ENCODE measurements at regions not wholly inside any gene's neighbourhood (a gene's known extent, or its start where the extent isn't known, plus 50 kb on each side); places are given as distances from the start of the nearest gene placed in this dataset.

DNA sequence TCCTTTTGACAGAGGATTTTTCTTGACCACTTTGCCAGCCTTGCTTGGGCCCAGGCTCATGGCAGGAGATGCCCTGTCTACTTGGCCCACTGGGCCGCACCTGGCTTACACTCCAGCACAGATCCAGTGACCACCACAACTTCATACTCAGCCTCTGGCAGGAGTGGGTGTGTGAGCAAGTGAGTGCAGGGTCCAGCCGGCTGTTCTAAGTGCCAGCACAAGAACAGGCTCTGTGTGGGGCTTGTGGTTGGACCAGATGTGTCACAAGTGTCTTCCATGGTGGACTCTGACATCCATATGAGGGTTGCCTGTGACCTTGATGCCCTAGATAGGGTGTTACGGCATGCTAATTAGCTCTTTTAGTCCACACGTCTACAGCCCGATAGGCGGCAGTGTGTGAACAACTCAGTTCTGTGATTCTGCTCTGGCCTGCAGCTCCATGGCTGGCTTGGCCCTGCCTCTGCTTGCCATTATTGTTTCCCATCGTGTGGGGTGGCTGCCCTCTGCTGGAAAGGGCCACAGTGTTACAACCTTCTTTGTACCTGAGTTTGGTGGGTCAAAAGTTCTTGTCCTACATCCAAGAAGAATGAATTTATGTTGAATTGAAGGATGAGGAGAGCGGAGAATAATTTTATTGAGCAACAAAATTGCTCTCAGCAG lies 1089.1 kb downstream of the SLC6A15 start:
- ChIA-PET POLR2A (no interaction called here), CTCF (no interaction called here)
- H3K9me3 ChIP-seq (ENCODE audit: control insufficient read depth, insufficient read depth, low read length) = no peaks in the 10 kb centered on the region
- DNase-seq (ENCODE audit: low read depth, low spot score) = no peak
- TF ChIP-seq, protein P1, sequence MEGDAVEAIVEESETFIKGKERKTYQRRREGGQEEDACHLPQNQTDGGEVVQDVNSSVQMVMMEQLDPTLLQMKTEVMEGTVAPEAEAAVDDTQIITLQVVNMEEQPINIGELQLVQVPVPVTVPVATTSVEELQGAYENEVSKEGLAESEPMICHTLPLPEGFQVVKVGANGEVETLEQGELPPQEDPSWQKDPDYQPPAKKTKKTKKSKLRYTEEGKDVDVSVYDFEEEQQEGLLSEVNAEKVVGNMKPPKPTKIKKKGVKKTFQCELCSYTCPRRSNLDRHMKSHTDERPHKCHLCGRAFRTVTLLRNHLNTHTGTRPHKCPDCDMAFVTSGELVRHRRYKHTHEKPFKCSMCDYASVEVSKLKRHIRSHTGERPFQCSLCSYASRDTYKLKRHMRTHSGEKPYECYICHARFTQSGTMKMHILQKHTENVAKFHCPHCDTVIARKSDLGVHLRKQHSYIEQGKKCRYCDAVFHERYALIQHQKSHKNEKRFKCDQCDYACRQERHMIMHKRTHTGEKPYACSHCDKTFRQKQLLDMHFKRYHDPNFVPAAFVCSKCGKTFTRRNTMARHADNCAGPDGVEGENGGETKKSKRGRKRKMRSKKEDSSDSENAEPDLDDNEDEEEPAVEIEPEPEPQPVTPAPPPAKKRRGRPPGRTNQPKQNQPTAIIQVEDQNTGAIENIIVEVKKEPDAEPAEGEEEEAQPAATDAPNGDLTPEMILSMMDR (IDR thresholded peaks at IDR 0.05; ENCODE audit: low read depth, low read length) = no peak
- no peak overlapping the region for H3K27ac ChIP-seq (ENCODE audit: low read depth, low read length)
- no peak overlapping the region for H3K4me3 ChIP-seq (ENCODE audit: low read depth, low read length)
- H3K27me3 ChIP-seq (ENCODE audit: control insufficient read depth, insufficient read depth, low read length) = no peaks in the 10 kb centered on the region

DNA sequence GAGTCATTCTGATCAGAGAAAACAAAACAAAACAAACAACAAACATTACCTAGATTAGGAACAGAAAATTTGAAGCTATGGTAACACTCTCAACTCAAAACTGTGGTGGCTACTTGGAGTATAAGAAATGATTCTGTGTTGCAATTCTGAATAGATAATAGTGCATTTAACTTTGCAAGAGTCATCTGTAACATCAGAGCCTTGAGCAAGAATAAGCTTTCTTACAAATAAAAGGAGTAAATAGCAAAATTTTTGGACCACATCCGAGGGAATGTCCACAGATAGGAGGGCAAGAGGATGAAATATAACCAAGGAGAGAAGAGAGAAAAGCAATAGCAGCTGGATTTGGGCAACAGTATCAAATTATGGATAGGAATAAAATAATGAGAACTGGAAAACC lies 1090.6 kb downstream of the SLC6A15 start:
- no peak overlapping the region for H3K4me3 ChIP-seq (ENCODE audit: low read depth, low read length)
- CTCF ChIA-PET = interaction anchor here (1.0 kb wide), 1 partner anchor 575 kb away, joined by 3 read pairs; no protein-coding TSS in a partner anchor

DNA sequence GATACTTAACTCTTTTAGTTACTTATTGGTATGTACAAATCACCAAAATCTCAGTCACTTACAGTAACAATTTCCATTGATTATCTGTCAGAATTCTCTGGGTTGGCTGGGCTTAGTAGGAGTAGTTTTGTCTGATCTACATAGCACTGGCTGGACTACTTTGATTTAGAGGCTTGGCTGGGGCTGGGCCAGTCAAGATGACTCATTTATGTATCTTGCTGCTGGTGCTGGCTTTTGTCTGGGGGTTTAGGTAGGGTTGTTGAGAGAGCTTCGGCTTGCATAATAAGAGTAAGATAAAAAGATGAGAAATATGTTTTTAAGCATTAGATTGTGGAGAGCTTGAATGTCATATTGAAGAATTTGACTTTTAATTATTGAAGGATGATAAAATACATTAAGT lies 1093.7 kb downstream of the SLC6A15 start:
- Histone ChIP-seq H3K9me3 (ENCODE audit: control insufficient read depth, insufficient read depth, low read length) (no peaks in the 10 kb centered on the region), H3K4me3 (ENCODE audit: low read depth, low read length) (no peak overlapping the region), H3K27ac (ENCODE audit: low read depth, low read length) (no peak overlapping the region), H3K27me3 (ENCODE audit: control insufficient read depth, insufficient read depth, low read length) (no peaks in the 10 kb centered on the region)
- TF ChIP-seq, protein P1 (IDR thresholded peaks at IDR 0.05; ENCODE audit: low read depth, low read length) = no peak
- DNase-seq (ENCODE audit: low read depth, low spot score) = no peak
- CTCF ChIA-PET = no interaction called here
- POLR2A ChIA-PET = no interaction called here

More for the DNA sequence above, 1090.6 kb downstream of the SLC6A15 start:
- no peak overlapping the region for H3K27ac ChIP-seq (ENCODE audit: low read depth, low read length)
- no peaks in the 10 kb centered on the region for H3K9me3 ChIP-seq (ENCODE audit: control insufficient read depth, insufficient read depth, low read length)
- no peak for DNase-seq (ENCODE audit: low read depth, low spot score)
- POLR2A ChIA-PET = no interaction called here
- H3K27me3 ChIP-seq (ENCODE audit: control insufficient read depth, insufficient read depth, low read length) = no peaks in the 10 kb centered on the region
- TF ChIP-seq, protein P1 (IDR thresholded peaks at IDR 0.05; ENCODE audit: low read depth, low read length) = no peak

DNA sequence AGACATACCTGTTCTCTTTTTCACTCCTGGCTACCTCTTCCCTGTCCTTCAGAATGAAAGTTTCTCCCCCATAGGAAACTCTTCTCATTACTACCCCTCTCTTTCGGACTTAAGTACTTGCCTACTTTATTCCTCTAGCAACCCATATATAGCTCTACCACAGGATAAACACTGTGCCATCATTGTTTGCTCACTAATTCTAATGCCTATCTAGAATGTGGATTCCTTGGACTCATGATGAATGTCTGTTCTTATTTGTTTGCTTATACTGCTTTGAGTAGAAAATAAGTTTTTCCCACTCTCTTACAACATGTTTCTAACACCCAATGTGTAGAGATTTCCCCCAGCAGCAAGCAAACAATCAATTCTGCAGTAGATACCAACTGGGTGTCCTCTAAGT lies 1094.9 kb downstream of the SLC6A15 start:
- no peak for DNase-seq (ENCODE audit: low read depth, low spot score)
- ChIA-PET POLR2A (no interaction called here), CTCF (no interaction called here)
- Histone ChIP-seq H3K9me3 (ENCODE audit: control insufficient read depth, insufficient read depth, low read length) (no peaks in the 10 kb centered on the region), H3K4me3 (ENCODE audit: low read depth, low read length) (no peak overlapping the region), H3K27me3 (ENCODE audit: control insufficient read depth, insufficient read depth, low read length) (no peaks in the 10 kb centered on the region), H3K27ac (ENCODE audit: low read depth, low read length) (no peak overlapping the region)
- TF ChIP-seq, protein P1 (IDR thresholded peaks at IDR 0.05; ENCODE audit: low read depth, low read length) = no peak

DNA sequence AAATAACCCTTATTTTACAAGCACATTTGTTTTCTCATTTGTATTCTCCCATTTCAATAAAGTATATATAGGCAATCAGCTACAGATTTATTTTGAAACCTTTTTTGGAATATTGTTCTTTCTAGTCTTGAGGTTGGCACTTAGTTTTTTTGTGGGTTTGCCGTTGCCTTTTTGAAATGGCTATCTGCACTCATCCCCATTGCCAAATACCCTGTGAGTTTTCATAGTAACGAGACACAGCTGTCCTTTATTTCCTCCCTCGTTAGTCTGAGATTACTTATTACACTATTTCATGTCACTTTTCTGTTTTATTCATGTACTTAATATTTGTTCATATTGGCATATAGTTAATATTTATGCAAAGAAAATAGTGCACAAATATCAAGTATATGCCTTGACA lies 1104.0 kb downstream of the SLC6A15 start:
- DNase-seq (ENCODE audit: low read depth, low spot score) = no peak
- ChIA-PET POLR2A (no interaction called here), CTCF (no interaction called here)
- Histone ChIP-seq H3K4me3 (ENCODE audit: low read depth, low read length) (no peak overlapping the region), H3K27me3 (ENCODE audit: control insufficient read depth, insufficient read depth, low read length) (no peaks in the 10 kb centered on the region), H3K9me3 (ENCODE audit: control insufficient read depth, insufficient read depth, low read length) (no peaks in the 10 kb centered on the region), H3K27ac (ENCODE audit: low read depth, low read length) (no peak overlapping the region)
- TF ChIP-seq, protein P1 (IDR thresholded peaks at IDR 0.05; ENCODE audit: low read depth, low read length) = no peak

All from AG04450 (cell line).